NCI-H187 (cell line): ENCODE measurements at regions not wholly inside any gene's neighbourhood (a gene's known extent, or its start where the extent isn't known, plus 50 kb on each side); places are given as distances from the start of the nearest gene placed in this dataset.
"Not testable (repeated sequence)": the region's sequence is repeated elsewhere in the genome, so short reads cannot be mapped to it uniquely, and the experiment has no call there.

Experiments used
- DNase-seq, 2 experiments: peaks; one replicate each; lab custom pipeline; 2025; lab: John Stamatoyannopoulos, UW

DNA sequence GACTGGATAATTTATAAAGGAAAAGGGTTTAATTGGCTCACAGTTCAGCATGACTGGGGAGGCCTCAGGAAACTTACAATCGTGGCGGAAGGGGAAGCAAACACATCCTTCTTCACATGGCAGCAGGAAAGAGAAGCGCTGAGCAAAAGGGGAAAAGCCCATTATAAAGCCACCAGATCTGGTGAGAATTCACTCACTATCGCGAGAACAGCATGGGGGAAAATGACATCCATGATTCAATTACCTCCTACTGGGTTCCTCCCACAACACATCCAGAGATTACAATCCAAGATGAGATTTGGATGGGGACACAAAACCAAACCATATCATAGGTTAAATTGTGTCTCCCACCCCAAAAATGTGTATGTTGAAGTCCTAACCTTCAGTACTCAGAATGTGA lies 491.7 kb downstream of the SETD4 start:
- DNase-seq, result no peak

DNA sequence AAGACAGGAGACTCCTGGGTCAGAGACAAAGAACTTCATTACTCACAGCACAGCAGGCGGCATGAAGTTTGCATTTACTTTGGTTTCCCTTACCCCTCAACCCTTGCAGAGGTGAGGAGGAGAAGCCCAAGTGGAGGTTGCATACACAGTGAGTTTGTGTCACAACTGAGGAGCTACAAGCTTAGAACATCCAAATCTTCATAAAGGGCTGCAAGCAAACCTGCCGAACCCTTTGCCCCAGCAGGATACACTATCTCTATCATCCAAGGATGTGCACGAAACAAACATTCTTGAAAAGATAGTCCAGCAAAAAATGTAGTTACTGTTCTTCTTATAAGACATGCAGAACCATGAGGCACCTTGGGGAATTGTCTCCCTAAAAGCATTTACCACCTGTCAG lies 493.5 kb downstream of the SETD4 start:
- no peak for DNase-seq

DNA sequence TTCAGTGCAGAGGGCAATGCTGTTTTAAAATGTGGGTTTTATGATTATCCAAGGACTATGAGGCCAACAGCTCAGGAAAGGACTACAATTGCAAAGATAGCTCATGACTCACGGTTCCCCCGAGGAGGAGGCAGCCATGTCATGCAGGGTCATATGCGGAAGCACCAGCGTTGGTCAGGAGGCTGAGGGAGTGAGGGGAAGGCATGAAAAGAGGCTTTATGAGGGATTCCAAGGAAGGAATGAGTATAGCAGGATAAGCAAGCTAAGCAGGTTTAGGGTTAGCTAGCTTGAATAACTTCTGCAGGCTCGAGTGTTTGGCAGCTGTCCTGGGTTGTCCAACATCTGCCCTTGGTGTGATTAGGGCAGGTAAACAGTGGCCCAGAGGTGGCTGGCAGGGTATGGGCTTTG lies 495.1 kb downstream of the SETD4 start:
- no peak for DNase-seq

DNA sequence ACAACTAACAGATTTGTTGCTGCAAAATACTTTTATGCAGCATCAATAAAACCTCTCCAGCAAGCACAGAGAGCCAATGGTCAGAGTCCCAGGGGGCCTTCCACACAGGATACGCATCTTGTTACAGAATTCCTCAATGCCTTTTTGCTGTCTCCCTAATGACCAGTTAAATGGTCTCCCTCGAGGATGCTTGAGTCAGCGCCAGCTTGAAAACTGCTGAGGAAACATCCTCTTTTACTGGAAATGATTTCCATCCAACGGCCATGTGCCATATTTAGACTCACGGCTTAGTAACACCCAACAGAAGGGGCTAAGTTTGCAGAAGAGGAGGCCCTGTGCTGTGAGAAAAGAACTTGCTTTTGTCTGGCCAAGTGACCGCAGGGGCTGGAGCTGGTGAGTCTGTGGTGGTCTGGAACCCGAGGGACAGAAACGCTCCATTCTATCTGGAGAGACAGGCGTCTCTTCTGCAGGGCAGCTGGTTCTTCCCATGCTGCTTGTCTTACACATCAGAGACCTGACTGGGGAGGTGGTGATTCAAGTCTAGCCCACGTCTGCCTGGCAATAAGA lies 496.4 kb downstream of the SETD4 start:
- peak; percentile 56 to 70 for DNase-seq

DNA sequence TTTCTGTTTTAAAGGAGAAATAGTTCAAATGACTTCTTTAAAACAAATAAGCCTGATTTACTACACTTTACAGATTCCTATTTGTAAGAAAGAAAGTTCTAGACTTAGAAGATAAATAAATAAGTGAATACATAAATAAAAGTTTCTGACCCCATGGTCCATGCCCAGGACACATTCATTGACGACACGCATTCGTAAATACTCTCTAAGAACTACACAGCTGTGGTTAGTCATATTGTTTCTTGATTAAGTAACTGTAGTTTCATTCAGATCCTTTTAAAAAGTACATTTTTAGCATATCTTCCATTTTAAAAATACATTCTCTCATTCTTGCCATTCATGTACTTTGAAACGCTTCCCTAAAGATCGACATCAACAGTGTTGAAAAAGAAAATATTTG lies 497.4 kb downstream of the SETD4 start:
- DNase-seq, result no peak

DNA sequence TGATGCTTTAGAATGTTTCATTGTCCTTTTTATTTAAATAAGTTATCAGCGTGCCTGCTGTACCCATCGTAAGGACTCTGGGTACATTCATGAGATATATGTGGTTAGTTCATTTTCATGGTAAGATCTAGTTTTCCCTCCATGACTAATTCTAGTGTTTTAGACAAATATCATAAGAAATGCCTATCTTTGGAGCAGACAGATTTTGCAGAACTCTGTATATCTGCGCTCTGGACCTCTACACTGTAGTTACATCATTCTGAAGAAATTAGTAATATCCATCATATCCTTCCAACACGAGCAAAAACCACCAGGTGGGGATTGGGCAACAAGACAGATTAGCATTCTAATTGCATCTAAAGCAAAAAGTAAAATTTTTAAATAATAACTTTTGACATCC lies 499.2 kb downstream of the SETD4 start:
- no peak for DNase-seq

DNA sequence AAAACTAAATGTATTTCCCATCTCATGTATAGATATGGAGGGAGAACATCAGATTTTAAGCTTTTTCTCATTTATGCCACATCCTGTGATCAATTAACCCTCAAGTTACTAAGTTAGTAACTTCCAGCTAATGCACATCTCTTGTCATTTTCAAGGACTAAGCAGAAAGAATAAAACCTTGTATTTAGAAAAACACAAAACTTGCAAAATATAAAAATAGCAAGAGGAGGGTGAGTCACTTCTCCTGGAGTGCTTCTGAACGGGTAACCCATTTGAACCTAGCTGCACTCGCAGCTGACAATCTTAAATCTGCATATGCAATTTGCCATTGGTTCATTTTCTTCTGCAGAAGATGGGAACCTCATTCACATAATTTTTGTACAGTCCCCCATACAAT lies 500.5 kb downstream of the SETD4 start:
- DNase-seq, result no peak

DNA sequence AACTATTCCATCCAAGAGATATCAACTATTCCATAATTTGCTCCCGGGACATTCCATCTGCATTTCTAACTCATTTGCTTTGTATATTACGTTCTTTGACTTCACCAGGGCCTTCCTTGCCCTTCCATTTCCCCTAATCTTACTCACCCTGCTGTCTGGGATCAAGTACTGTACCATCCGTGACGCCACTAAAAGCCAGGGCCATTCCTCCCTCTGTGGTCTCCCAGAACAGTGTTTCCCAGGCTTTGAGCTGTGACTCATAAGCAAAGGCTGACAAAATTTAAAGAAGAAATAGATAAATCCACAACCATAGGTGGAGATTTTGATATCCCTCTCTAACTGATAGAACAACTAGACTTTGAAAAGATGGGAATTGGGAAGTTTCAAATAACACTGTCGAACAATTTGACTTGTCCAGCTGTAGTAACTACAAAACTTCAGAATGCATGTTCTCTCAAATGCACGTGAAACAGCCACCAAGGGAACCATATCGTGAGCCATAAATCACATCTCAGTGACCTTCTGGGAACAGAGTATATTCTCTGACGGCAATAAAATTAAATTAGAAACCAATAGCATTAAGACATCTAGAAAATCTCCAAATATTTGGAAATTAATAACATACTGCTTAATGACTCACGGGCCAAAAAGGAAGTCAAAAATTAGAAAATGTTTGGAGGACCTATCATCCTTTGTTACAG lies 501.0 kb downstream of the SETD4 start:
- no peak for DNase-seq

DNA sequence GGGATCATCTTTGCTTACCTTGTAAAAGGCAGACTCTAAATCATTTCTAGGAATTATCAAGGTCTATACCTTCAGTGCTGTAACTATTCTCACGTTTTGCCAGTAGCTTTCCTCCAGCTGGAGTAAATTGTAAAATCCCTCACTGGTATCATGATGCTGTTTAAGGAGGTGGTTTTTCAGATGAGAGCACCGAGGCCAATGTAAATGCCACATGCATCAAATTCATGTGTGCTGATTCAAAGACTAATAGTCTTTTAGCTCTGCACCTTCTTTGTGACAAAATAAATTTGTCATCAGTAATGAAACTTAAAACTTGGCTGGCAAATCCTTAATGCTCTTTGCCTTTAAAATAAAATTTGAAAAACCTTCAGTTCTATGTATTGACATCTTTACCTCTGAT lies 503.8 kb downstream of the SETD4 start:
- no peak for DNase-seq

DNA sequence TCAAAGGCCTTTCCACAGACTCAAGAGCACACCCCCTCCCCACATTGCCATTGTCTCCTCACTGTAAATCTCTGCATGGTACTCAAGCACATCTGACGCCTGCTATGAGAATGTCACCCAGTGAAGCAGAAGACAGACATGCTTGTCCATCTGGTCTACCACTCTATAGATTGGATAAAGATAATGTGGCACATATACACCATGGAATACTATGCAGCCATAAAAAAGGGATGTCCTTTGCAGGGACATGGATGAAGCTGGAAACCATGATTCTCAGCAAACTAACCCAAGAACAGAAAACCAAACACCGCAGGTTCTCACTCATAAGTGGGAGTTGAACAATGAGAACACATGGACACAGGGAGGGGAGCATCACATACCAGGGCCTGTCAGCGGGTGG lies 503.4 kb upstream of the RUNX1 start:
- not testable (repeated sequence) for DNase-seq

DNA sequence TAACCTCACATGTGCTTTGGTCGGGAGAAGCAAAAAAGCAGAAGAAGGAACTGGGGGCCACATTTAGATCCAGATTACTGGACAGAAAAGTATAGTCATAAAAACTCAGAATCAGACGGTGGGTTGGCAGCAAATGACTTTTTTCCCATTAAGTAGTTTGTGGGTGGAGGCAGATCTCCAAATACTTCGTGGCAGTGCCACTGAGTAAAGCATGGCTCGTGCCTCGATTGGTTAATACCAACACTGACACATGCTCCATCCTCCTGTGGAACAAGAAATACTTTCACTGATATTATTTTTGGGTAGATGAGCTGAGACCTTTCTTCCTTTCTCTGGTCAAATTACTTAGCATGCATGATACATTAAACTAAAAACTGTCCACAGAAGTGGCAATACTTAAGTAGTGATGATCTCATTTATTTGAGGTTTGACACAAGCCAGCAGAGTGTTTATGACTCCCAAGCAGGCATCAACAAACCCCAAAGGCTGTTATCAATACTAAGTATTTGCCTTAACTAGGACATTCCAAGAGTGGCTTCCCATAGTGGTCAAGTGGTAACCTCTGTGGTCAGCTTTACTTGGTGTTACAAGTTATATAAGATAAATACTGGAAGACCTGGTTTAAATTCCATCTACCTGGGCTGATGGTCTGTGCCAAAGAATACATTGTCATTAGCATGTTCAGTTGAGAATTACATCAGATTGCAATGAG lies 500.0 kb upstream of the RUNX1 start:
- no peak for DNase-seq

DNA sequence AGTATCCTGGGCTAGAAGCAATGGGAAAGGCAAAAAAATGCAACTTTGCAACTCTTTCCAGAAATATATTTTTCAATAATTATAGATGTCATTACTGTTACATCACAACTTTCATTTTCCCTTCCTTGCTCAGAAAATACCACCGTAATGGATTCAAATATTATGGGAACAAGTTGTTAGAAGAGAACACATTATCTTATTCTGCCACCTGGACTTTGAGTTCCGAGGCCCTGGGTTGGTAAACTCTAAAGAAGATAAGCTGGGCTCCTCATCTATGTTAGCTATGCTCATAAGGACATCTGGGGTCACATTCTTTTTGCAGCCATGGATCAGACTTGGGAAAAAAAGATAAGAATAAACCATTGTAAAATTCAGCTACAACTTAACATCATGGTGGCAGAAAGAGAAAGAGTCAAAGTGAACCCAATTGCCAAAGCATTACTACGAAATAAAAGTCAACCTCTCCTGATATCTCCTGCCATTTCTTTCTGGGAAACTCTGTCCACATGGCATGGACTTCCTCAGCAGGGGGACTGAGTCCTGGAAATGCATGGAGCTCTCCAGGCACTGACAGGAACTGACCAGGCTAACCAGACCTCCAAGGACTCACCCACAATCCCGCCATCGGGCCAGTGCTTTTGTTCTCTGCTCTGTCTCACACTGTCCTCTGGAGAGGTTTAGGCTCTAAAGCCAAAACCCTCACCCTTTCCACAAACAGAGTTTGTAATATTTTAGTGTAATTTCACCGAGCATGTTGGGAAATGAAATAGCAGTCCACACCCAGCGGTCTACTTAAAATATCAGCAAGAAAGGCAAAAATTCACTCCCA lies 499.1 kb upstream of the RUNX1 start:
- DNase-seq, result no peak

DNA sequence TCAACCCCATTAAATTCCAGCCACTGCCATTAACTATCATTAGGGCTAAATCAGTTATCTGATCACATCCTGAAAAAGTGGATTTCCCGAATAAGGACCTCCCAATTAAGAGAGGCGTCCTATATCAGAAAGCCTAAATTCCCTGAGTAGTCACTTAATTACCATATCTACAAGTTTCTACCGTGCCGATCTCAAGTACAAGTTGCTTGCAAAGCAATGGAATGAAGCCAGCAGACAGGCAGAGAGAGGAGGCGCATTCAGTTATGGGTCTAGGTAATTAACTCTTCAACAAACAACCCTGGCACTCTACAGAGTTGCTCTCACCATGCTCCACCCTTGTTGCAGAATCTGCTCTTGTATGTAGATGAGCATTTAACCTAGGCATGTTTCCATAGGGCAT lies 494.6 kb upstream of the RUNX1 start:
- DNase-seq, result no peak

DNA sequence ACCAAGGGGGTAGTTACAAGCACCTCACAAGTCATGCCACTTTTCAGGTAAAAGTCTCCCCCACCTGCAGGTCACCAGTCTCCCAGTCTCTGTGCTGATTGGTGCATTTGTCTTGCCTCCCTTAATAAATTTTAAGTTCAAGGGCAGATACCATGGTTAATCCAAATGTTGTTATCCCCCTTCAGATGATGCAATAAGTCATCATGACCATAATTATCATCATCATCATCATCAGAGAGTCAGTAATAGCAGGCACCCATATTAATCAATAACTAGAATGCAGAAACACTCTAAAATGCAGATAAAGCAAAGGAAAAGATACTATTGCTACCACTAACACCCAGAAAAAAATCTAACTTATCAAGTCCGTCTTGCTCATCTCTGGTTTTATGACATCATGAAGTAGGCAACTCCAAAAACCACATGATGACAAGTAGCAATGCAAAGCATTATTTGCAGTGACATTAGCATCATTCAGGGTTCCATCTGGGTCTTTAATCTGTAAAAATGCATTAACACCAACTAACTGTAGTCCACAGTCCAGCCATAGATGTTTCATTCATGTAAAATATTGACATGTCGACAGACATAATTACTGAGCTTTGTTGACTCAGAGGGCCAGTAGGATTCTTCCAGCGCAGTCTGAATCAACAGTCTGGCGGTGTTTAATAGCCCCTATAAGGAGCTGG lies 492.0 kb upstream of the RUNX1 start:
- DNase-seq, result no peak

DNA sequence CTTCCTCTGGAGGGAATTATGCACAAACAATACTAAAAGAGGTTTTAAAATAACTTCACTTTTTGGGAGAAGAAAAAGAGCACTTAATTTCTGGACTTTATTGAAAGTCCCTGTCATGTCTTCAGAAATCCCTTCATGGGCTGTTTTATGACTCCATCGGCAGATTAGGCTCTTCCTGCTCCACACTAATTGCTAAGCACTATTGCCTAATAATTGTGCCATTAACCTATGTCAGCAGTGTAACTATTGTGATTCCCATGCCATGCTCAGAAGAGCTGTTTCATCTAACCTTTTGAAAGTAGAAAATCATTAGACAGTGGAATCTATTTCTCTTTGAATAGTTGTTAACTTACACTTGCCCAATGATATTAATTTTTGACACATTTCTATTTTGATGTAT lies 489.3 kb upstream of the RUNX1 start:
- DNase-seq, result no peak

DNA sequence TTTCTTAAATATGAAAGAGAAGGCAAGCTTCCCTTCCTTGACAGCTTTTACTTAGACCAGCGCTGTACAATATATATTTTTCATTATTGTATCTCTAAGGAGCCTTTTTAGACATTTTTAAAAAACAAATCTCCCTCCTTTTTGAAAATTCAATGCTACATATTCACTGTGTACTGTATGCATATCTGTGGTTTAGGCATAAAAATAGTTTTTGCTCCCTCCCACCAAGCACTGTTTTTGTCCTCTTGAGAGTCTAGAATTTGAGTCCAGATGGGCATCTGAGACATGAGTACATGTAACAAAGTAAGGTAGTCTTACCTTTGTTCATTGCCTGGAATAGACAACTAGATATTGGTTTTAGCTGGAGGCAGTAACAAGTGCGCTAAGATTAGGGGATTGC lies 488.5 kb upstream of the RUNX1 start:
- DNase-seq, result no peak

DNA sequence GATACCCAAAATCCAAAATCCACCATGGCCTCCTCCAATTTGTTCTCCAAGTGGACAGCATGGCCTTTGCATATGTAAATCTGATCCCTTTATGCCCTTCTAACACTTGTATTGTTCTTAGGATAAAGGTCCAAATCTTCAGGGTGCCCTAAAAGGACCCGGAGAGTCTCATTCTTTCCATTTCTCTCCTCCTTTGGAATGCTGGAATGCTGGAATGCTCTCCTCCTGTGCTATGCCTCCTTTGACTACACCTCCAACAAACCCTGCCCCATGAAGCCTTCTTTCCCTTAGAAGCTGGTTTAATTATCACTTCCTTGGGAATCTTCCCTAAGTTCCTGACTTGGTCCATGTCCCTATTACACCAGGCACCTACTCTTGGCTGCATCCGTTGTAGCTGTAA lies 484.8 kb upstream of the RUNX1 start:
- no peak for DNase-seq

DNA sequence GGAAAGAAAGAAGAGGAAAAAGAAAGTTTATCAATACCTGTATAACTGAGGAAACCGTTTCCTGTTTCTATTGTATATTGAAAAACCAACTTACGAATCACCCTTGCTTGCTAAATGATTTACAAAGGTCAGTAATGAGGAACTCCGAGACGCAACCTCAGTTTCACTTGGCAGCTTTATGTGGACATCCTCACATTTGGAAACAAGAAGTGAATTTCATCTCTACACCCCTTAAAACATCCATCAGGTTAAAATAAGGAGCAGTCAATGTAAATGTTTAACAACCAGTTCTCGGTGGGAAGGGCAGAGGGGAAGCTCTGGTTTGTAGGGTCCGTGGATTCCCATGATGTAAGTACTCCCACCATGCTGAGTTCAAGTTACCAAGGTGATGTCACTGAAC lies 481.7 kb upstream of the RUNX1 start:
- no peak for DNase-seq

DNA sequence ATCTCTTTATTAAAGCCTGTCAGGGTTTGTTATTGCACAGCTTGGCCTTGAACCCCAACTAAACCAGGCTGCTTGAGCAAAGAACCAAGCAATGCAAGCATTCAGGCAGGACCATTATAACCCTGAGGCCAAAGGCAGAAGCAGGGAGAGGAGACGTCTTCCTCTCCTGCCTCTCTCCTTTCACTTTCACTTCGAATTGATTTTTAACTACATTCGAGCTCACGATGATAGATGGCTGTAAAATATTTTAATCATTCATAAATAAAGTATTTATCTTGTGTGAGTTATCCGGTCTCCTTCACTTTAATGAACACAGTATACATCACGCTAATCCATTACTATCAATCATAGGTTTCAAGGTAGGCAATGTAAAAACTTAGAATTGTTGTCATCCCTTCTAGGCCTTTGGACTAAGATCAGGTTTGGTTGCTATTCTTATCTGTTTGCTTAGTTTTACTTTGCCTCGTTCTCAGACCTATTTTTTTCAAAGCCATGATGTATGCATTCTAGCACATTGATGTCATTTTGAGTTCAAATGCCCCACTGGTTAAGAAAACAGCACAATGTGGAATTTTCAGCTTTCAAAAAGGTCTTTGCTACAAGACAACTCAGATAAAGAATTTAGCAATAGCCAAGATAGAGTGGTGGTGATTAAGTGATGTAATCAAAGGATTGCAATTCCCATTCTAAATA lies 480.2 kb upstream of the RUNX1 start:
- no peak for DNase-seq

DNA sequence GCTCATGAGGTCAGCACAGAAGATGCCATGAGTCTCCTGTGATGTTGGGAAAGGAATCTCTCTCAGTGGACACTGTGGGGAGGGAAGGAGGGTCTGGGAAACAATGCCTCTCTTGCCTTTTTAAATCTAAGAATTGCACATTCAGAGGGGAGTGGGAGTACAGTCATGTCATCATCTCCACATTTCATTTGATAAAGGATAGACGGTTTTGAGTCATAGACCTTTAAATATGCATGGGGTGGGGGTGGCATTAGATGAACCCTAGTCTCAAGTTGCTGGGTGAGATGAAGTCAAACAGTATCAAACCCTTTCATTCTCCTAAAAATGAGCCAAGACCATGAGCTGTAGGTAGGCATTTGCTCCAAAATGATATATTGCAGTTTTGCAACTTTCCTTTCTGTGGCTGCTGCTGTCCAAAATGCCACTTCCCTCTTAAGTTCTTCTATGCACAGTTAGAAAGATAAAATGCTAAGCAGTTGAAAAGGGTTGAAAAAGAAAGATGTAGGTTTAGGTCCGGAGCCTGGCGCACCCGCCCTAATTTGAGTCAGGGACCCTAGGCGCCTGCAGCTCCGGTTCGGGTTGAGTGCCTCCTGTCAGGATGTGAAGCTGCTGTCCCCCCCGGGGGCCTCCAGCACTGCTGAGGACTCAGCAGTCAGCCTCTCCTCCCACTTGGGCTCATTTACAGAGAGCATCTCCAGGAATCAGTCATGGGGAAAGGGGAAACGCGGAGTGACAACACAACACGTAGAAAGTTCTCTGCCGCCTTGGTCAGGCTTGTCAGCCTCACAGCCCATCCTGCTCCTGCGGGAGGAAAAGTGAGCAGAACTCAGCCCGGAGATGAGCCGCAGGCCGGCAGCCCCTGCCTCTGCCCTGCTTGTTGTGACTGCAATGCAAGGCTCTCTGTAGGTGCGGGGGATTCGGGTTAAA lies 479.3 kb upstream of the RUNX1 start:
- peak in 1 of 2 experiments; percentile 27 for DNase-seq
